DOHH2 (cell line): ENCODE measurements at regions not wholly inside any gene's neighbourhood (a gene's known extent, or its start where the extent isn't known, plus 50 kb on each side); places are given as distances from the start of the nearest gene placed in this dataset.

Experiments used
- H3F3A ChIP-seq: fragments of 200-600 bp; sonication (generic), shearing (Covaris generic); 2 replicates; pipeline ENCODE4 v1.6.0; 2016; ENCODE audit warnings: antibody characterized with exemption, mild to moderate bottlenecking; ENCODE audit not compliant: control insufficient read depth, insufficient read depth
- H3K27ac ChIP-seq: fragments of 200-600 bp; sonication (generic); 2 replicates; pipeline ENCODE4 v1.5.1; 2014; ENCODE audit warnings: low read depth, mild to moderate bottlenecking, low read length, moderate library complexity
- H3K27me3 ChIP-seq: fragments of 200-600 bp; sonication (generic); 2 replicates; pipeline ENCODE4 v1.6.1; 2014; ENCODE audit warnings: mild to moderate bottlenecking, low read length, mixed read lengths; ENCODE audit not compliant: control insufficient read depth
- H3K36me3 ChIP-seq: fragments of 200-600 bp; sonication (generic); 2 replicates; pipeline ENCODE4 v1.6.1; 2014; ENCODE audit warnings: mild to moderate bottlenecking, low read length, moderate library complexity, mixed read lengths; ENCODE audit not compliant: control insufficient read depth
- H3K4me1 ChIP-seq: fragments of 200-600 bp; sonication (generic); 2 replicates; pipeline ENCODE4 v1.6.1; 2014; ENCODE audit warnings: mild to moderate bottlenecking, low read length, mixed read lengths; ENCODE audit not compliant: control insufficient read depth
- H3K4me2 ChIP-seq: fragments of 200-600 bp; sonication (generic); 2 replicates; pipeline ENCODE4 v1.6.0; 2014; ENCODE audit warnings: mild to moderate bottlenecking, low read length, moderate library complexity
- H3K4me3 ChIP-seq: fragments of 200-600 bp; sonication (generic); 2 replicates; pipeline ENCODE4 v1.5.1; 2014; ENCODE audit warnings: mild to moderate bottlenecking, low read length, mixed read lengths
- H3K79me2 ChIP-seq: fragments of 200-600 bp; sonication (generic); 2 replicates; pipeline ENCODE4 v1.6.1; 2014; ENCODE audit warnings: mild to moderate bottlenecking, low read length, mixed read lengths; ENCODE audit not compliant: control insufficient read depth
- H3K9me2 ChIP-seq: fragments of 200-600 bp; sonication (generic); replicated peaks from 2 replicates; pipeline ENCODE4 v1.6.1; 2014; ENCODE audit warnings: mild to moderate bottlenecking, low read length, mixed read lengths; ENCODE audit not compliant: control insufficient read depth
- H3K9me3 ChIP-seq: fragments of 200-600 bp; sonication (generic); 2 replicates; pipeline ENCODE4 v1.6.1; 2014; ENCODE audit warnings: antibody characterized with exemption, low read length, mixed read lengths; ENCODE audit not compliant: control insufficient read depth, insufficient read depth
- H4K20me1 ChIP-seq: fragments of 200-600 bp; sonication (generic); 2 replicates; pipeline ENCODE4 v1.6.0; 2014; ENCODE audit warnings: low read depth, mild to moderate bottlenecking, antibody characterized with exemption, low read length, moderate library complexity; ENCODE audit not compliant: control insufficient read depth, insufficient read depth
- CTCF ChIP-seq: fragments of 200-600 bp; sonication (generic); IDR thresholded peaks from one replicate; pipeline ENCODE4 v1.5.1; 2014; ENCODE audit warnings: antibody characterized with exemption, mild to moderate bottlenecking, low read depth, low read length; ENCODE audit not compliant: poor library complexity, severe bottlenecking
- EZH2phosphoT487 ChIP-seq: fragments of 200-600 bp; sonication (generic); IDR thresholded peaks from 2 replicates; pipeline ENCODE4 v1.6.1; 2017; ENCODE audit warnings: borderline replicate concordance, mild to moderate bottlenecking, antibody characterized with exemption, low read length, moderate library complexity, mixed read lengths

DNA sequence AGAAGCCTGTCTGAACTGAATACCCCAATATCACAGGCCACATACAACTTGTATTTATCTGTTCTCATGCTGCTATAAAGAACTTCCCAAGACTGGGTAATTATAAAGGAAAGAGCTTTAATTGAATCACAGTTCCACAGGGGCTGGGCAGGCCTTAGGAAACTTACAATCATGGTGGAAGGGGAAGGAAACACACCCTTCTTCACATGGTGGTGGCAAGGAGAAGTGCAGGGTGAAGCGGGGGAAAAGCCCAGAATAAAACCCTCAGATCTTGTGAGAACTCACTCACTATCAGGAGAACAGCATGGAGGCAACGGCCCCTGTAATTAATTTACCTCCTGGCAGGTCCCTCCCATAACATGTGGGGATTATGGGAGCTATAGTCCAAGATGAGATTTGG lies 50.3 kb upstream of the FNDC1 start:
- H3K79me2 ChIP-seq = peaks cover 7% of the 10 kb centered on the region
- H3K36me3 ChIP-seq = no peaks in the 10 kb centered on the region
- H3K9me2 ChIP-seq = no peaks in the 10 kb centered on the region
- H3K27me3 ChIP-seq = no peaks in the 10 kb centered on the region
- peaks cover 100% of the 10 kb centered on the region for H3K4me1 ChIP-seq
- peak overlapping the region; percentile 90 for H3K27ac ChIP-seq
- no peak overlapping the region for H3K4me3 ChIP-seq
- TF ChIP-seq EZH2phosphoT487 = no peak
- peak; percentile 31 for TF ChIP-seq CTCF
- H3K4me2 ChIP-seq = peak overlapping the region; percentile 89; the same call in 1 of the 2 replicates
- no peaks in the 10 kb centered on the region for H3K9me3 ChIP-seq
- no peaks in the 10 kb centered on the region for H4K20me1 ChIP-seq
- H3F3A ChIP-seq = peaks cover 25% of the 10 kb centered on the region

DNA sequence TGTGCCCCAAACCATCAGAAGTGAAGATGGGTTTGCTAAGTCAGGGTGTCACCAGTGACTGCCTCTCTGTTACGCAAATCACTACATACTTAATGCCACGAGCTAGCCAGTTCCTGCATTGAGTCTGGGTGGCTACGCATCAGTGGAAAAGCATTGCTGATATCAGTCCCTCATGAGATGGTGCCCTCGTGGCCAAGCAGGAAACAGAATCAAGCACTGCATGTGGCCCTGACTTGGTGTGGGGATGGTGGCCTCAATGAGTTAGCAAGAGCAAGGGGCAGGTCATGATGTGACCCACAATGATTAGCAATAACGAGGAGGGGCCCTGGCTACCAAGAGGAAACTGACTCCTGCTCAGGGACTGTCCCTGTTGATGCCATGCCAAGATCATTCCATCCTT lies 51.6 kb upstream of the FNDC1 start:
- no peak for TF ChIP-seq EZH2phosphoT487
- no peak for TF ChIP-seq CTCF
- no peaks in the 10 kb centered on the region for H3K9me3 ChIP-seq
- peak overlapping the region; percentile 67 for H3K4me3 ChIP-seq
- peak overlapping the region; percentile 90 for H3K27ac ChIP-seq
- peaks cover 25% of the 10 kb centered on the region for H3F3A ChIP-seq
- peaks cover 7% of the 10 kb centered on the region for H3K79me2 ChIP-seq
- no peaks in the 10 kb centered on the region for H4K20me1 ChIP-seq
- peaks cover 99% of the 10 kb centered on the region for H3K4me1 ChIP-seq
- H3K4me2 ChIP-seq = peak overlapping the region; percentile 89
- H3K36me3 ChIP-seq = no peaks in the 10 kb centered on the region
- H3K27me3 ChIP-seq = no peaks in the 10 kb centered on the region
- H3K9me2 ChIP-seq = no peaks in the 10 kb centered on the region

DNA sequence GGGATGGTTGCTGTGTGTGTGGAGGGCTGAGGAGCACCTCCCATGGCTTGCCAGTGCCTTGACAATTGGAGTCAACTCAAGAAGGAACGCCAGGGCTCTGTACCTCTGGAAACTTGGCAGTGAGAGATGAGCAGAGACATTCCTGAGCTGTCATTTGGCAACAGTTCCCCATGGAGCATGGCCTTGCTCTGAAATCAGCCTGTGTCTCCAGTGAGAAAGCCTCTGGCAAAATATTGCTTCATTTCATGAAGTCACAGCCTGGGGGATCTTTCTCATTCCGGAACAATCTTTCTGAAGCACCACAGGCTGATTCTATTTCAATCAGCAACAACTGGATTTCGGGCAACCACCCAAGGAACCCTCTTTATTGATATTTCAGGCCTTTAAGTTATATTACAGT lies 52.2 kb upstream of the FNDC1 start:
- peaks cover 95% of the 10 kb centered on the region for H3K4me1 ChIP-seq
- no peak for TF ChIP-seq CTCF
- TF ChIP-seq EZH2phosphoT487 = no peak
- H3F3A ChIP-seq = peaks cover 25% of the 10 kb centered on the region
- H4K20me1 ChIP-seq = no peaks in the 10 kb centered on the region
- H3K9me2 ChIP-seq = no peaks in the 10 kb centered on the region
- peak overlapping the region; percentile 89 for H3K4me2 ChIP-seq
- H3K4me3 ChIP-seq = peak overlapping the region; percentile 67
- H3K36me3 ChIP-seq = no peaks in the 10 kb centered on the region
- no peaks in the 10 kb centered on the region for H3K9me3 ChIP-seq
- peak overlapping the region; percentile 90 for H3K27ac ChIP-seq
- peaks cover 7% of the 10 kb centered on the region for H3K79me2 ChIP-seq
- H3K27me3 ChIP-seq = no peaks in the 10 kb centered on the region

DNA sequence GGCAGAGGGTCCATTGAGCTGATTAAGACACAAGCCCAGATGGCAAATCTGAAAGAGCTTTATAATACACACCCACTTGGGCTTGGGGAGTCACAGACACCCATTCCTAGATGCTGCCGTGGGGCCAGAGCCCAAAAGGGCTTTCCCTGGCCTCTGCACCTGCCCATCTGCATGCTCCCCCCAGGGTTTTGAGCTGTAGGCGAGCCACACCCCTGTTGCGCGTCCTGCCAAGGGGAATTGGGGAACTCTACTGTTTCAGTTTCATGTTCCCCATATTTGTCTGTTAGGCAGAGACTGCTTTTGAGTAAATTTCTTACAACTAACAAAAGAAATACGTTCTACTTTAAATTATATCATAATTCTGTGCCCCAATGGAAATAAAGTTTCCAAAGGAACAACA lies 52.9 kb upstream of the FNDC1 start:
- H3K36me3 ChIP-seq = no peaks in the 10 kb centered on the region
- peak overlapping the region; percentile 89 for H3K4me2 ChIP-seq
- H3K4me1 ChIP-seq = peaks cover 95% of the 10 kb centered on the region
- H3K9me3 ChIP-seq = no peaks in the 10 kb centered on the region
- H3F3A ChIP-seq = peaks cover 26% of the 10 kb centered on the region
- H3K4me3 ChIP-seq = peak overlapping the region; percentile 67
- peak overlapping the region; percentile 90 for H3K27ac ChIP-seq
- TF ChIP-seq EZH2phosphoT487 (no peak), CTCF (no peak)
- H3K27me3 ChIP-seq = no peaks in the 10 kb centered on the region
- no peaks in the 10 kb centered on the region for H4K20me1 ChIP-seq
- no peaks in the 10 kb centered on the region for H3K9me2 ChIP-seq
- H3K79me2 ChIP-seq = peaks cover 7% of the 10 kb centered on the region
